HepG2 (cell line): ENCODE measurements at regions not wholly inside any gene's neighbourhood (a gene's known extent, or its start where the extent isn't known, plus 50 kb on each side); places are given as distances from the start of the nearest gene placed in this dataset.

Experiments
- ATAC-seq: fragments of 200-7000 bp; cut with Tn5 transposase; 3 replicates; pipeline ENCODE4 v1.9.1; 2020; ENCODE audit warnings: mild to moderate bottlenecking, moderate library complexity
- BruUV-seq: library from RNA; stranded (reverse); fragments of 400-500 nt; replicated peaks from 2 replicates; lab custom pipeline; 2021; lab: Mats Ljungman, UMichigan
- CTCF ChIA-PET: fragments of 300-600 bp; formaldehyde crosslinking; extraction: SDS; loops from one replicate; lab custom pipeline; 2021; ENCODE audit warnings: low total read pairs, inconsistent platforms, low intra/inter-chr PET ratio; lab: Yijun Ruan, JAX
- POLR2A ChIA-PET: fragments of 350-600 bp; sonication (Branson Sonifier 250); formaldehyde crosslinking; loops from one replicate; lab custom pipeline; 2020; ENCODE audit warnings: antibody characterized with exemption, inconsistent platforms; lab: Yijun Ruan, JAX
- DNase-seq: peaks from one replicate; pipeline ENCODE4 v3.0.0-alpha.2; 2015; ENCODE audit warnings: low spot score
- FAIRE-seq: peaks from 3 replicates; lab custom pipeline; 2011; peaks lifted over from hg19 to GRCh38; lab: Jason Lieb, UNC
- H2AFZ ChIP-seq: one replicate; pipeline ENCODE4 v1.6.1; 2011; ENCODE audit warnings: low read length, inconsistent platforms
- H3K27ac ChIP-seq: fragments of 300-600 bp; 3 replicates; pipeline ENCODE4 v1.8.0; 2011; ENCODE audit warnings: mixed run types, mild to moderate bottlenecking, mixed read lengths, low read length, inconsistent platforms; ENCODE audit not compliant: insufficient read depth; ENCODE audit errors: extremely low read length
- H3K27me3 ChIP-seq, 2 experiments: fragments of 200-600 bp in 1 of 2; 2 replicates in 1 of 2; 3 replicates in 1 of 2; pipeline versions ENCODE4 v1.6.0 to v1.8.0; 2011; ENCODE audit warnings: low read length in 2 of 2, mild to moderate bottlenecking in 2 of 2, moderate library complexity in 2 of 2, inconsistent platforms in 1 of 2; ENCODE audit not compliant: insufficient read depth in 2 of 2, control insufficient read depth in 1 of 2
- H3K36me3 ChIP-seq, 2 experiments: fragments of 200-600 bp in 1 of 2; replicated peaks in 1 of 2; 2 replicates in 1 of 2; 3 replicates in 1 of 2; pipeline versions ENCODE4 v1.5.1 to v1.8.0; 2011; ENCODE audit warnings: low read length in 2 of 2, inconsistent platforms in 1 of 2; ENCODE audit not compliant: insufficient read depth in 2 of 2, control insufficient read depth in 1 of 2
- H3K4me1 ChIP-seq: 2 replicates; pipeline ENCODE4 v1.5.1; 2012; ENCODE audit warnings: low read length, inconsistent platforms; ENCODE audit not compliant: insufficient read depth
- H3K4me2 ChIP-seq: 2 replicates; pipeline ENCODE4 v1.6.0; 2011; ENCODE audit warnings: low read depth, low read length, inconsistent platforms
- H3K4me3 ChIP-seq, 3 experiments: fragments of 200-600 bp in 1 of 3; sonication (generic), shearing (Covaris generic) in 1 of 3; replicated peaks in 1 of 3; 2 replicates each; pipeline ENCODE4 v1.5.1; 2011 to 2016; ENCODE audit warnings: low read length in 3 of 3, inconsistent platforms in 2 of 3, low read depth in 2 of 3, mild to moderate bottlenecking in 2 of 3, control low read depth in 1 of 3, mixed read lengths in 1 of 3; ENCODE audit not compliant: insufficient read depth in 1 of 3
- H3K79me2 ChIP-seq: one replicate; pipeline ENCODE4 v1.6.1; 2011; ENCODE audit warnings: low read length, inconsistent platforms; ENCODE audit not compliant: insufficient read depth
- H3K9ac ChIP-seq: 2 replicates; pipeline ENCODE4 v1.6.0; 2011; ENCODE audit warnings: mild to moderate bottlenecking, low read depth, low read length, inconsistent platforms; ENCODE audit not compliant: insufficient read depth
- H3K9me3 ChIP-seq: 2 replicates; pipeline ENCODE4 v1.5.1; 2012; ENCODE audit warnings: mild to moderate bottlenecking, low read length
- H4K20me1 ChIP-seq: 2 replicates; pipeline ENCODE4 v1.6.0; 2011; ENCODE audit warnings: inconsistent platforms, mild to moderate bottlenecking, low read length, moderate library complexity; ENCODE audit not compliant: insufficient read depth
- ATF6 ChIP-seq: sonication (generic); formaldehyde crosslinking; conservative IDR thresholded peaks from 2 replicates; pipeline ENCODE4 v1.4.0; 2020; ENCODE audit warnings: missing genetic modification reagents
- CHCHD3 ChIP-seq: sonication (generic); formaldehyde crosslinking; IDR thresholded peaks from 2 replicates; pipeline ENCODE4 v1.8.0; 2022; ENCODE audit warnings: mild to moderate bottlenecking, missing genetic modification reagents, moderate library complexity
- HDAC1 ChIP-seq: sonication (generic); formaldehyde crosslinking; IDR thresholded peaks from 2 replicates; pipeline ENCODE4 v1.5.1; 2020; ENCODE audit warnings: mild to moderate bottlenecking, missing genetic modification reagents
- KLF11 ChIP-seq: IDR thresholded peaks from 2 replicates; pipeline ENCODE4 v1.6.1; 2016; ENCODE audit warnings: missing compliant biosample characterization
- ZFP90 ChIP-seq: sonication (generic); formaldehyde crosslinking; IDR thresholded peaks from 2 replicates; pipeline ENCODE4 v1.8.0; 2022; ENCODE audit warnings: missing genetic modification reagents, mild to moderate bottlenecking, inconsistent platforms, borderline replicate concordance
- ZMAT5 ChIP-seq: sonication (generic); formaldehyde crosslinking; IDR thresholded peaks from 2 replicates; pipeline ENCODE4 v1.5.0; 2020; ENCODE audit warnings: mild to moderate bottlenecking, low read depth, missing genetic modification reagents, borderline replicate concordance
- ZNF224 ChIP-seq: sonication (generic); formaldehyde crosslinking; IDR thresholded peaks from 2 replicates; pipeline ENCODE4 v1.5.0; 2020; ENCODE audit warnings: mild to moderate bottlenecking, missing genetic modification reagents
- ZNF567 ChIP-seq: sonication (generic); formaldehyde crosslinking; IDR thresholded peaks from 2 replicates; pipeline ENCODE4 v1.8.1; 2023; ENCODE audit warnings: mild to moderate bottlenecking, missing genetic modification reagents, borderline replicate concordance
- ZNF614 ChIP-seq: IDR thresholded peaks from 2 replicates; pipeline ENCODE4 v1.6.1; 2018; ENCODE audit warnings: missing biosample characterization, missing genetic modification reagents, inconsistent platforms, borderline replicate concordance
- WGBS: methylation state at CpG from one replicate; pipeline ENCODE4 v1.1.6; 2017; ENCODE audit warnings: low lambda C conversion rate; 5-methylcytosine and 5-hydroxymethylcytosine counted together
- in situ Hi-C: cut with HindIII; loops from 2 replicates; pipeline ENCODE4 v1.10.0; 2017; ENCODE audit warnings: low pct_unique_long_range_greater_than_20kb; ENCODE audit not compliant: extremely low pct_ligation_motif_present
- intact Hi-C: fragments of 100-400 bp; cut with micrococcal nuclease; formaldehyde crosslinking; loops from one replicate; pipeline ENCODE4 v1.10.0; 2022; ENCODE audit not compliant: unreplicated experiment

GRCh38 chr3:182460303-182460702 lies 333.0 kb upstream of the ATP11B start:
- Histone ChIP-seq H3K4me2 (no peak overlapping the region), H3K79me2 (no peaks in the 10 kb centered on the region), H3K27me3 (no peaks in the 10 kb centered on the region), H3K9ac (no peak overlapping the region), H4K20me1 (no peaks in the 10 kb centered on the region), H2AFZ (no peak overlapping the region), H3K36me3 (no peaks in the 10 kb centered on the region), H3K4me3 (no peak overlapping the region), H3K27ac (no peak overlapping the region), H3K4me1 (peaks cover 13% of the 10 kb centered on the region), H3K9me3 (no peaks in the 10 kb centered on the region)
- ChIA-PET CTCF (no interaction called here), POLR2A (no interaction called here)
- in situ Hi-C loops (no loop called here), intact Hi-C loops (no loop called here)
- DNase-seq (no peak), ATAC-seq (no peak), FAIRE-seq (no peak)
- 0% methylated on average over 4 of the region's 4 CpGs for WGBS
- TF ChIP-seq ATF6 (CRISPR knock-in tag) (no peak), CHCHD3 (CRISPR knock-in tag) (no peak), ZMAT5 (CRISPR knock-in tag) (no peak), ZNF224 (CRISPR knock-in tag) (no peak), ZNF614 (no peak), ZNF567 (CRISPR knock-in tag) (no peak), KLF11 (no peak), HDAC1 (CRISPR knock-in tag) (no peak), ZFP90 (no peak)
- BruUV-seq = no TSS peak
